H9 (cell line): ENCODE measurements at regions not wholly inside any gene's neighbourhood (a gene's known extent, or its start where the extent isn't known, plus 50 kb on each side); places are given as distances from the start of the nearest gene placed in this dataset.

ENCODE experiments used
- DNase-seq: peaks from one replicate; pipeline ENCODE4 v3.0.0-alpha.2; 2017
- H2AFZ ChIP-seq: one replicate; pipeline ENCODE4 v1.6.1; 2013; ENCODE audit warnings: mild to moderate bottlenecking, low read length, control low read depth, moderate library complexity
- H2AK5ac ChIP-seq: 2 replicates; pipeline ENCODE4 v1.6.1; 2013; ENCODE audit warnings: low read length, control low read depth, mixed read lengths; ENCODE audit not compliant: insufficient read length
- H2BK120ac ChIP-seq: one replicate; pipeline ENCODE4 v1.6.1; 2013; ENCODE audit warnings: low read depth, mild to moderate bottlenecking, low read length, control low read depth, inconsistent platforms; ENCODE audit not compliant: poor library complexity, severe bottlenecking
- H2BK12ac ChIP-seq: 2 replicates; pipeline ENCODE4 v1.6.1; 2013; ENCODE audit warnings: low read length, control low read depth, mixed read lengths, low read depth; ENCODE audit not compliant: insufficient read length
- H2BK15ac ChIP-seq: 2 replicates; pipeline ENCODE4 v1.6.1; 2013; ENCODE audit warnings: low read depth, low read length, control low read depth
- H2BK20ac ChIP-seq: one replicate; pipeline ENCODE4 v1.6.1; 2013; ENCODE audit warnings: low read depth, mild to moderate bottlenecking, low read length, control low read depth, inconsistent platforms; ENCODE audit not compliant: poor library complexity, severe bottlenecking
- H2BK5ac ChIP-seq: 2 replicates; pipeline ENCODE4 v1.6.1; 2013; ENCODE audit warnings: low read length, control low read depth, mixed read lengths; ENCODE audit not compliant: insufficient read length
- H3K14ac ChIP-seq: 2 replicates; pipeline ENCODE4 v1.6.1; 2013; ENCODE audit warnings: low read length, control low read depth; ENCODE audit not compliant: insufficient read depth
- H3K18ac ChIP-seq: 2 replicates; pipeline ENCODE4 v1.6.1; 2013; ENCODE audit warnings: low read depth, mild to moderate bottlenecking, mixed read lengths, low read length, control low read depth; ENCODE audit not compliant: insufficient read length
- H3K23ac ChIP-seq: 2 replicates; pipeline ENCODE4 v1.6.1; 2013; ENCODE audit warnings: low read length, control low read depth, mixed read lengths, low read depth; ENCODE audit not compliant: insufficient read length
- H3K23me2 ChIP-seq: 2 replicates; pipeline ENCODE4 v1.6.1; 2013; ENCODE audit warnings: low read depth, mild to moderate bottlenecking, mixed read lengths, low read length, control low read depth; ENCODE audit not compliant: insufficient read length, poor library complexity, severe bottlenecking
- H3K27ac ChIP-seq: 2 replicates; pipeline ENCODE4 v1.5.1; 2013; ENCODE audit warnings: low read length, control low read depth, mixed read lengths, low read depth; ENCODE audit not compliant: insufficient read length
- H3K27me3 ChIP-seq: 2 replicates; pipeline ENCODE4 v1.6.1; 2013; ENCODE audit warnings: low read length, control low read depth, inconsistent platforms; ENCODE audit not compliant: insufficient read depth
- H3K4ac ChIP-seq: 2 replicates; pipeline ENCODE4 v1.6.1; 2013; ENCODE audit warnings: low read depth, mild to moderate bottlenecking, control low read depth, inconsistent platforms, low read length, moderate library complexity
- H3K4me1 ChIP-seq: 2 replicates; pipeline ENCODE4 v1.6.1; 2013; ENCODE audit warnings: low read length, control low read depth, inconsistent platforms; ENCODE audit not compliant: insufficient read depth
- H3K4me2 ChIP-seq: 2 replicates; pipeline ENCODE4 v1.6.1; 2013; ENCODE audit warnings: low read length, control low read depth, mixed read lengths; ENCODE audit not compliant: insufficient read length, insufficient read depth
- H3K56ac ChIP-seq: 2 replicates; pipeline ENCODE4 v1.6.1; 2013; ENCODE audit warnings: low read depth, mild to moderate bottlenecking, mixed read lengths, low read length, control low read depth; ENCODE audit not compliant: insufficient read length
- H3K79me1 ChIP-seq: 2 replicates; pipeline ENCODE4 v1.6.1; 2013; ENCODE audit warnings: low read depth, mild to moderate bottlenecking, moderate library complexity, low read length, control low read depth, inconsistent platforms; ENCODE audit not compliant: insufficient read depth, poor library complexity, severe bottlenecking
- H3K79me2 ChIP-seq: 2 replicates; pipeline ENCODE4 v1.6.1; 2013; ENCODE audit warnings: low read length, control low read depth, inconsistent platforms; ENCODE audit not compliant: insufficient read depth
- H3K9ac ChIP-seq: 2 replicates; pipeline ENCODE4 v1.6.1; 2013; ENCODE audit warnings: low read length, control low read depth, mixed read lengths; ENCODE audit not compliant: insufficient read length; ENCODE audit errors: extremely low read depth
- H3K9me3 ChIP-seq: one replicate; pipeline ENCODE4 v1.6.1; 2013; ENCODE audit warnings: low read depth, low read length, inconsistent platforms; ENCODE audit not compliant: control insufficient read depth
- H3T11ph ChIP-seq: one replicate; pipeline ENCODE4 v1.6.1; 2013; ENCODE audit warnings: mild to moderate bottlenecking, low read length, control low read depth, inconsistent platforms
- H4K20me1 ChIP-seq: one replicate; pipeline ENCODE4 v1.6.1; 2013; ENCODE audit not compliant: control insufficient read depth, insufficient read length, insufficient read depth
- H4K5ac ChIP-seq: 2 replicates; pipeline ENCODE4 v1.6.1; 2013; ENCODE audit warnings: low read depth, mild to moderate bottlenecking, mixed read lengths, low read length, control low read depth; ENCODE audit not compliant: insufficient read length
- H4K8ac ChIP-seq: replicated peaks from 2 replicates; pipeline ENCODE4 v1.6.1; 2013; ENCODE audit warnings: low read length, control low read depth, mixed read lengths, low read depth; ENCODE audit not compliant: insufficient read length
- H4K91ac ChIP-seq: 2 replicates; pipeline ENCODE4 v1.6.1; 2013; ENCODE audit warnings: low read depth, mild to moderate bottlenecking, moderate library complexity, mixed read lengths, low read length, control low read depth; ENCODE audit not compliant: insufficient read length
- H3K27ac Mint-ChIP-seq, 3 experiments: 2 replicates in 2 of 3; 3 replicates in 1 of 3; pipeline ENCODE4 v1.8.0; 2020 to 2021; ENCODE audit warnings: mixed read lengths in 3 of 3, mild to moderate bottlenecking in 1 of 3, moderate library complexity in 1 of 3
- H3K27me3 Mint-ChIP-seq: 2 replicates; pipeline ENCODE4 v1.8.0; 2021; ENCODE audit warnings: low read depth, mild to moderate bottlenecking, moderate library complexity, mixed read lengths
- H3K36me3 Mint-ChIP-seq, 3 experiments: 2 replicates in 2 of 3; 3 replicates in 1 of 3; pipeline ENCODE4 v1.8.0; 2020 to 2021; ENCODE audit warnings: low read depth in 3 of 3, mixed read lengths in 3 of 3; ENCODE audit not compliant: insufficient read depth in 1 of 3
- H3K4me1 Mint-ChIP-seq, 2 experiments: 2 replicates each; pipeline ENCODE4 v1.8.0; 2020; ENCODE audit warnings: mixed read lengths in 2 of 2
- H3K4me3 Mint-ChIP-seq, 2 experiments: 2 replicates in 1 of 2; 3 replicates in 1 of 2; pipeline ENCODE4 v1.8.0; 2020 to 2021; ENCODE audit warnings: mild to moderate bottlenecking in 2 of 2, mixed read lengths in 2 of 2, moderate library complexity in 1 of 2
- H3K9me3 Mint-ChIP-seq, 2 experiments: 2 replicates in 1 of 2; 3 replicates in 1 of 2; pipeline ENCODE4 v1.8.0; 2020; ENCODE audit warnings: mild to moderate bottlenecking in 2 of 2, mixed read lengths in 2 of 2, moderate library complexity in 1 of 2
- WGBS: extraction: QIAGEN DNeasy Blood & Tissue Kit; methylation state at CpG from one replicate; pipeline ENCODE4 v1.1.7; 2013; ENCODE audit warnings: missing lambda C conversion rate, low lambda C conversion rate, mixed read lengths; ENCODE audit not compliant: insufficient read length; ENCODE audit errors: extremely low coverage; 5-methylcytosine and 5-hydroxymethylcytosine counted together
- TF ChIP-seq, protein P1 (sequence below): fragments of 200-600 bp; sonication (generic); conservative IDR thresholded peaks from 3 replicates; pipeline ENCODE4 v1.8.0; 2021; ENCODE audit warnings: antibody characterized with exemption, mild to moderate bottlenecking

GRCh38 chr4:28269426-28269825 lies 1408.8 kb downstream of the STIM2 start:
- WGBS: no CpG with 5 or more reads among the region's 2 CpGs
- H2BK5ac ChIP-seq: no peak overlapping the region
- H3K9me3 ChIP-seq: no peaks in the 10 kb centered on the region
- H2BK120ac ChIP-seq: no peak overlapping the region
- H3K4ac ChIP-seq: no peak overlapping the region
- no peak overlapping the region for H2BK15ac ChIP-seq
- H3K23ac ChIP-seq: no peak overlapping the region
- H3K56ac ChIP-seq: no peak overlapping the region
- no peaks in the 10 kb centered on the region for H3K4me1 ChIP-seq
- no peak overlapping the region for H3K27ac ChIP-seq
- no peaks in the 10 kb centered on the region for H3K79me1 ChIP-seq
- H4K20me1 ChIP-seq: no peaks in the 10 kb centered on the region
- Mint-ChIP-seq H3K9me3 (peaks cover 0 to 2% of the 10 kb centered on the region in 2 experiments; a peak in 2 of 5 replicates), H3K27me3 (no peaks in the 10 kb centered on the region), H3K4me3 (no peak overlapping the region), H3K4me1 (no peaks in the 10 kb centered on the region), H3K36me3 (no peaks in the 10 kb centered on the region), H3K27ac (peak overlapping the region in 1 of 3 experiments; percentile 91; a peak in 2 of 7 replicates)
- no peak overlapping the region for H2AK5ac ChIP-seq
- H3K14ac ChIP-seq: no peak overlapping the region
- TF ChIP-seq, protein P1, sequence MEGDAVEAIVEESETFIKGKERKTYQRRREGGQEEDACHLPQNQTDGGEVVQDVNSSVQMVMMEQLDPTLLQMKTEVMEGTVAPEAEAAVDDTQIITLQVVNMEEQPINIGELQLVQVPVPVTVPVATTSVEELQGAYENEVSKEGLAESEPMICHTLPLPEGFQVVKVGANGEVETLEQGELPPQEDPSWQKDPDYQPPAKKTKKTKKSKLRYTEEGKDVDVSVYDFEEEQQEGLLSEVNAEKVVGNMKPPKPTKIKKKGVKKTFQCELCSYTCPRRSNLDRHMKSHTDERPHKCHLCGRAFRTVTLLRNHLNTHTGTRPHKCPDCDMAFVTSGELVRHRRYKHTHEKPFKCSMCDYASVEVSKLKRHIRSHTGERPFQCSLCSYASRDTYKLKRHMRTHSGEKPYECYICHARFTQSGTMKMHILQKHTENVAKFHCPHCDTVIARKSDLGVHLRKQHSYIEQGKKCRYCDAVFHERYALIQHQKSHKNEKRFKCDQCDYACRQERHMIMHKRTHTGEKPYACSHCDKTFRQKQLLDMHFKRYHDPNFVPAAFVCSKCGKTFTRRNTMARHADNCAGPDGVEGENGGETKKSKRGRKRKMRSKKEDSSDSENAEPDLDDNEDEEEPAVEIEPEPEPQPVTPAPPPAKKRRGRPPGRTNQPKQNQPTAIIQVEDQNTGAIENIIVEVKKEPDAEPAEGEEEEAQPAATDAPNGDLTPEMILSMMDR: no peak
- H4K91ac ChIP-seq: no peak overlapping the region
- no peak for DNase-seq
- H2AFZ ChIP-seq: no peak overlapping the region
- H4K5ac ChIP-seq: no peak overlapping the region
- H3K27me3 ChIP-seq: no peaks in the 10 kb centered on the region
- no peak overlapping the region for H3K4me2 ChIP-seq
- H2BK12ac ChIP-seq: no peak overlapping the region
- H4K8ac ChIP-seq: no peak overlapping the region
- no peaks in the 10 kb centered on the region for H3K23me2 ChIP-seq
- no peaks in the 10 kb centered on the region for H3K79me2 ChIP-seq
- H3K18ac ChIP-seq: no peak overlapping the region
- H2BK20ac ChIP-seq: no peak overlapping the region
- H3T11ph ChIP-seq: no peak overlapping the region
- H3K9ac ChIP-seq: no peak overlapping the region
